Sigmoid colon (tissue), 4 donors: ENCODE measurements at regions not wholly inside any gene's neighbourhood (a gene's known extent, or its start where the extent isn't known, plus 50 kb on each side); places are given as distances from the start of the nearest gene placed in this dataset.

Source experiments
- CTCF ChIP-seq, 4 experiments: fragments of 450-650 bp in 3 of 4; fragments of 200-600 bp in 1 of 4; IDR thresholded peaks; one replicate each; pipeline ENCODE4 v1.5.1; 2016 to 2019; ENCODE audit warnings: antibody characterized with exemption in 4 of 4, mild to moderate bottlenecking in 3 of 4, moderate library complexity in 2 of 4
- EP300 ChIP-seq, 4 donors: sonication (generic); formaldehyde crosslinking; IDR thresholded peaks; one replicate each; pipeline ENCODE4 v1.6.1; 2017; ENCODE audit warnings: antibody characterized with exemption in 4 of 4
- POLR2AphosphoS5 ChIP-seq, 4 donors: sonication (generic); formaldehyde crosslinking; IDR thresholded peaks; one replicate each; pipeline ENCODE4 v1.6.1; 2017; ENCODE audit warnings: antibody characterized with exemption in 4 of 4

GRCh38 chr15:88993662-88994061, 80.5 kb upstream of the MFGE8 start:
- TF ChIP-seq EP300 (IDR thresholded peaks at IDR 0.05) = no peak
- TF ChIP-seq POLR2AphosphoS5 (IDR thresholded peaks at IDR 0.05) = no peak
- TF ChIP-seq CTCF (IDR thresholded peaks at IDR 0.05) = no peak
